GM19240 (cell line): ENCODE measurements at regions not wholly inside any gene's neighbourhood (a gene's known extent, or its start where the extent isn't known, plus 50 kb on each side); places are given as distances from the start of the nearest gene placed in this dataset.
"Not testable (repeated sequence)": the region's sequence is repeated elsewhere in the genome, so short reads cannot be mapped to it uniquely, and the experiment has no call there.

Experiments used
- DNase-seq: peaks from one replicate; pipeline ENCODE4 v3.0.0; 2011; ENCODE audit warnings: low spot score; ENCODE audit not compliant: insufficient read length

DNA sequence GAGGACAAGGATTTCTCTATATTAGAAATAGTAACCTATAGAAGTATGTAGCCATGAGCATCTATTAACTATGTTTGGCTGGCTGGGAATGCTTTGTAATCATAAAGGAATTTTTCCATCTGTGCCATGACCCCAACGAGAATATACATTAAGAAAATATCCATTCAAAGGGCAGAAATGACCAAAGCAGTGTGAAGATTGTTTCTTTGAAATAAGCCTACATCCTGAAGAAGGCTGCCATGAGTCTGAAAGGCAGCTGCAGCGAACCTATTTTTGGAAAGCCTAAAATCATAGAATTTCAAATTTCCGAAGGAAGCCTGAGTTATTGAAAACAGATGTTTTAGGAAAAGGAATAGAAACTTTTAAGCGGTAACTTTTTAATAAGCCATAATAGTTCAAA, 244.2 kb upstream of the FOXK1 start:
- DNase-seq = no peak

DNA sequence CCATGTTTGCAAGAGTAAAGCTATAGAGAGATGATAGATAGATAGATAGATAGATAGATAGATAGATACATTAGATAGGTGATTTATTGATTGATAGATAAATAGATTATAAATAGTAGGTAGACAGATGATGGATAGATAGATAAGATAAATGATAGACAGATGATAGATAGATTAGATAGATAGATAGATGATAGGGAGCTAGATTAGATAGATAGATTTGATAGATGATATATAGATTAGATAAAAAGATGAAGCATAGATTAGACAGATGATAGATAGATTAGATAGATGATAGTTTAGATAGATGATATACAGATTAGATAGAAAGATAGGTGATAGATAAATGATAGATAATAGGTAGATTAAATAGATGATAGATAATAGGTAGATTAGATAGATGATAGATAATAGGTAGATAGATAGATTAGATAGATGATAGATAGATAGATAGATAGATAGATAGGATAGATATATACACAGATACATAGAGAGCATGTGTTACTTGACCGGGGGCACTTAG, 243.3 kb upstream of the FOXK1 start:
- DNase-seq = no peak

DNA sequence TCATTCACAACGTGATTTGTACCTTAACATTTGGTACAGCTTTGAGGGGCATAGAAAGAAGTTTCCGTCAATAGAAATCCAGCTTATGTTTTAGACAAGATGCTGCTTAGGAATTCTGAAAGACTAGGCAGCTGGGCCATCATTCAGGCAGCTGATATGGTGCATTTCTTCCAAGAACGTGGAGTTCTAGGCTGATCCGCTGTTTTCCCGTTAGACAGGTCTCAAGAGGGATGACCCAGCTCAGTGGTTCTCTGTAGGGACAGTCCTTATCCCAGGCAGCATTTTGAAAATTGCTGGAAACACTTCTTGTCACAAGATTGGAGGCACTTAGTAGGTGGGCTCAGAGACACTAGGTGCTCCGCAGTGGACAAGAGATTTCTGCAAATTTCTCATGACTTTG, 242.7 kb upstream of the FOXK1 start:
- DNase-seq = no peak

DNA sequence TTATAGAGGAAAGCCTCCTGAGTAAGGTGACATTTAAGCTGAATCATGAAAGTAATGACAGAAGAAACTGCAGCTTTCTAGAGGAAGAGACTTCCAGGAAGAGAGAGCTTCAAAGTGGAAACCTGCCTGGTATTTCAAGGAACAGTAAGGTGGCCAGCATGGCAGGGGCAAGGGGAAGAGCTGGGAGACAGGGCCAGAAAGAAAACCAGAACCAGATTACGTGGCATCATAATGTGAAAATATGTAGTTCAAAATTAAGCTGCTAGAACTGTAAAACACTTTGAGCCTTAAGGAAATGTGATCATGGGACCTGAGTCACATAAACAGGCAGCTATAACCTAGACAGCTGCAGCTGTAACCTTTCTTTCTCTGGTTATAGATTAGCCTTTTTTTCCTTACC, 238.0 kb upstream of the FOXK1 start:
- no peak for DNase-seq

DNA sequence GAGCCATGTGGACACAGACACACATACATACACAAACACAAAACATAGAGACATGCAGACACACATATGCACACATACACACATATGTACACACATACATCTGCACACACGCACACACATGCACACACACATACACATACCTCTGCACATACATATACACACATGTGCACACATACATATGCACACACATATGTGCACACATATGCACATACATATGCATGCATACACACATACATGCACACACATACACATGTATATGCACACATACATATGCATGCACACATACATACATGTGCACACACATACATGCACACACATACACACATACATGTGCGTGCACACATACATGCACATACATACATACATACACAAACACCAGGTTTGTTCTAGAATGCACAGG, 236.3 kb upstream of the FOXK1 start:
- no peak for DNase-seq

DNA sequence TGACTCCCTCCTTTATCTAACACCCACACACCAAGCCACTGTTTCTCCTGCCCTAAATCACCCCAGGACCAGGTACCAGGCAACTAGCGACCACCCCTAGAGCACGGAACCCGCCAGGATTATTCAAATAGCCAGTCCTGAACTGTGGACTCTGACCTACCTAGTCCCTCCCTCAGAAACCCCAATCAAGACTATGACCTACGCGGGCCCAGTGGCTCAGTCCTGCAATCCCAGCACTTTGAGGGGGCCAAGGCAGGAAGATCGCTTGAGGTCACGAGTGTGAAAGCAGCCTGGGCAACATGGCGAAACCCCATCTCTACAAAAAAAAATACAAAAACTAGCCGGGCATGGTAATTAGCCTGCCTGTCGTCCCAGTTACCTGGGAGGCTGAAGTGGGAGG, 232.8 kb upstream of the FOXK1 start:
- no peak for DNase-seq

DNA sequence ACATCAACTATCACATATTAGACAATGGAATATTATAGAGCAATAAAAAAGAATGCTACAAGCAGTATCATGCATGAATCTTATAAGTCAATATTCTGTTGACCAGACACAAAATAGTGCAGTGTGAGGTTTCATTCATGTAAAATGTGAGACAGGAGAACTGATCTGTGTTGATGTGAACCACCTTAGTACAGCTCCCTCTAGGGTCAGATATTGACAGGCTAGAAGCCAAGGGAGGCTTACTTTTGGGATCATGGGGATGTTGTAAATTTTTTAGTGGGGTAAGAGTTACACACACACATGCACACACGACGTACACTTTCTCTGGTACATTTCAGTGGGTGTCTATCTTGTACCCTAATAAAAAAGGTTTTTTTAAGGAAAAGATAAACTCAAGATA, 231.6 kb upstream of the FOXK1 start:
- no peak for DNase-seq

DNA sequence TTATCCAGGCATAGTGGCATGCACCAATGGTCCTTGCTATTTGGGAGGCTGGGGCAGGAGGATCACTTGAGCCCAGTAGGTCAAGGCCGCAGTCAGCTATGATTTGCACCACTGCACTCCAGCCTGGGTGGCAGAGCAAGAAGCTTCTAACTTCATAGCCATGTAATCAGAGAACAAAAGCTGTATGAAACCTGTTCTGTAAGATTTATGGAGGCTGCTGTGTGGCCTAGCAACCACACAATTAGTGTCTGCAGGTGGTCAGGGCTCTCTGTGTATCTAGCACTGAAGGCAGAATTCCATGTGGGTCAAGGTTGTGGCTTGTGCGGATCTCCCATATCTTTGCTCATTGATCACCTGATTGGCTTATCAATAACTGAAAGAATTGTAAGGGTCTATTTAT, 221.5 kb upstream of the FOXK1 start:
- no peak for DNase-seq

DNA sequence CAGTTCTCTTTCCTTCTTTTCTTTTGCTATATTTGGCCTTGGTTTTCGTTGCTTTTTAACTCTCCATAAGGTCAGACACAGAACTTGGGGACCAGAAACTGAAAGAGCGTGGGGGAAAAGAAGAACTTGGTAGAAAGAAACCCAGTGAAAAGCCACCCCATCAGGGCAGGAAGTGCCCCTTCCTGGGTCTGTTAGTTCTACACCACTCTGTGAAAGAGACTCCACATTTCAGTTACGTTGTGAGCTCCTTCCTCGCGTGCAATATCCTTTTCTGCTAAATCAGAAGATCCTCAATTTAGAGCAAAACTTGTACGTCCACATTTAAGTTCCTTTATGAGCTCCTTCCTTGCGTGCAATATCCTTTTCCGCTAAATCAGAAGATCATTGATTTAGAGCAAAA, 220.6 kb upstream of the FOXK1 start:
- DNase-seq = no peak

DNA sequence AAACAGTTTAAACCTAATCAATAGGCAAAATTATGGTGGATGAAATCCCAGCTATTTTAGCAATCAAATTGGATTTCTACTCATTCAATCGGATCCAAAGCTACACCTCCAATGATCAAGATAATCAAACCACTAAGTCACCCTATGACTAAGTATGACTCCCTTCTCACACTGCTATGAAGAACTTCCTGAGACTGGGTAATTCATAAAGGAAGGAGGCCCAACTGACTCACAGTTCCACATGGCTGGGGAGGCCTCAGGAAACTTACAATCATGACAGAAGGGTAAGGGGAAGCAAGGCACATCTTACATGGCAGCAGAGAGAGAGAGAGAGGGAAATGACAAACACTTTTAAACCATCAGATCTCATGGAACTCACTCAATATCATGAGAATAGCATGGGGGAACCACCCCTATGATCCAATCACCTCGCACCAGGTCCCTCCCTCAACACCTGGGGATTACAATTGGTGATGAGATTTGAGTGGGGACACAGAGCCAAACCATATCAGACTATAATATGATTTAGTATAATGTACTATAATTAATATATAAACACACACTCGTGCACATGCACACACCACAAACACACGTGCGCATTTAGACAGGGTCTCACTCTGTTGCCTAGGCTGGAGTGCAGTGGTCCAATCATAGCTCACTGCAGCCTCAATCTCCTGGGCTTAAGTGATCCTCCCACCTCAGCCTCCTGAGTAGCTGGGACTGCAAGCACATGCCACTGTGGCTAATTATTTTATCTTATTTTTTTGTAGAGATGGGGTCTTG, 213.6 kb upstream of the FOXK1 start:
- no peak for DNase-seq

DNA sequence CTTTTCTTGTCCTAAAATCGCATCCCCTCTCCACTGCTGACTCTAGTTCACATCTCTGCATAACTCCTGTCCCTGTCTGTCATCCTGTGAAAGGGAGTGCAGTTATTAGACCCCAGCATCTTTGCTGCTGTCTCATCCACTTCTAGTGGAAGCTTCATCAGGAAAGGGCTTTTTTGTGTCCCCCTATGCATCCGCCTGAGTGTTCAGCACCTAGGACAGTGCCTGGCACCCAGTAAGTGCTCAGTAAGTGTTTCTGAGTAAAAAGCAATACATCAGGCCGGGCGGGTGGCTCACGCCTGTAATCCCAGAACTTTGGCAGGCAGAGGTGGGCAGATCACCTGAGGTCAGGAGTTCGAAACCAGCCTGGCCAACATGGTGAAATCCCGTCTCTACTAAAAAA, 211.8 kb upstream of the FOXK1 start:
- no peak for DNase-seq

DNA sequence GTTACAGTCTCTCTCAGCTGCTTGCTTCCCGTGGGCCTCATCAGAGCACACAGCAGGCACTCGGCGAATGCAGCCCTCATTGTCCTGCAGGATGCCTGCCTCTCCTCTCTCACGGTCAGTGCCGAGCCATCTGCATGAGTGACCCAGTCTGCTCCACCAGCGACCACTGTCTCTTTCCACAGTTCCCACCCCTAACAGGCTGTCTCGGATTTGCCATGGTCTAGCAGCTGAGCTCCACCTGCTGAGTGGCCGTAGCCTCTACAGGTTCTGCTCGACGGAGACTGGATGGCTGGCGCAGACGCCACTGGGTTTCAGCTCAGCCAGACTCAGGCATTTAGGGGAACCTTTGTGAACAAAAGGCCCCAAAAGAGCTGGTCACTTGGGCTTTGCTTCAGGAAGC, 209.4 kb upstream of the FOXK1 start:
- no peak for DNase-seq

DNA sequence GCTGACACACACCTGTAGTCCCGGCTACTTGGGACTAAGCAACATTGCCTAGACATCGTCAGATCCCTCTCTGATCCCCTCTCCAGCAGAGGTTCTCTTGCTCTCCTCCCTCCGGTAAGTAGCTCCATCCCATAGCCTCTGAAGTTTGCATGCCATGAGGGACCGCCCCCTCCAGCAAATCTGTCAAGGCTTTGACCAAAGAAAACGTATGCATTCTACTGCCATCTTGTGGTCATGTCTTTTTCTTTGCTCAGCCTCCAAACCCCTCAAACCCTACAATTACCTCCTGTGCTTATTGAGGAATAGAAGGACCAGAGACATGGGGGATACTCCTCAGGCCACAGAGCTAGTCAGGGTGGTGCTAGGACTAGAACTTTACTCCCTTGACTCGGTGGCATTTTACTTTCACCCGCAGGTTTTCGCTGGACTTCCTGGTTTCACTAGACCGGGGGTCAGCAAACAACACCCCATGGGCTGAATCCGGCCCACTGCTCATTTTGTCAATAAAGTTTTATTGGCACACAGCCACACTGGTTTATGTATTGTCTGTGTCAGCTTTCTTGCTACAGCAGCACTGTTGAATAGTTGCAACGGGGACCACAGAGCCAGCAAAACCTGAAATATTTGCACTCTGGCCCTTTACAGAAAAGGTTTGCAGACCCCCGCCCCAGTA, 202.6 kb upstream of the FOXK1 start:
- no peak for DNase-seq

DNA sequence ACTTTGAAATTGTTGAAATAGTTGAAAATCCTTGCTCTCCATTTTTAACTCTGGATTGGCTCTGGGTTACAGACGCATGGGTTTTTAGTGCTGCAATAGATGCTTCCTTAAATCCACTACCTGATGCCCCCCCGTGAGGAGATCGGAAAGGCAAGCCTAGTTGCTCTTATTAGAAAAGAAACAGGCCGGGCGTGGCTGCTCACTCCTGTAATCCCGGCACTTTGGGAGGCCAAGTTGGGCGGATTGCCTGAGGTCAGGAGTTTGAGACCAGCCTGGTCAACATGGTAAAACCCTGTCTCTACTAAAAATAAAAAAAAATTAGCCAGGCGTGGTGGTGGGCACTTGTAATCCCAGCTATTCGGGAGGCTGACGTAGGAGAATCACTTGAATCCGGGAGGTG, 202.0 kb upstream of the FOXK1 start:
- DNase-seq = not testable (repeated sequence)

DNA sequence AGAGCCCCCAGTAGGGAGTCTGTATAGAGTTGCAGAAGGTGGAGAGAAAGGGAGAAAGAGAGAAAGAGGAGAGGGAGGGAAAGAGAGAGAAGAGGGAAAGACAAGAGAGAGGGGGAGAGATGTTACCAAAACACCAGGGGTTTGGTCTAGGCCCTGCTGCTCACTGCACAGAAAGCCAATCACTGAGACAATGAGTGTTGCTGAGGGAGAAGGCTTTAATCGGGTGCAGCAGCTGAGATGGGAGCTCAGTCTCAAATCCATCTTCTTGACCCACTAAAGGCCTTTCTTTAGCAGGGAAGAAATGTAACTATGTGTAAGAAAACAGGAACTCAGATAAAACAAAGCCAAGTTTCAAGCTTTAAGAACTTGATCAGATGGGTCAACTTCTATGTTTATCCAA, 198.2 kb upstream of the FOXK1 start:
- no peak for DNase-seq

DNA sequence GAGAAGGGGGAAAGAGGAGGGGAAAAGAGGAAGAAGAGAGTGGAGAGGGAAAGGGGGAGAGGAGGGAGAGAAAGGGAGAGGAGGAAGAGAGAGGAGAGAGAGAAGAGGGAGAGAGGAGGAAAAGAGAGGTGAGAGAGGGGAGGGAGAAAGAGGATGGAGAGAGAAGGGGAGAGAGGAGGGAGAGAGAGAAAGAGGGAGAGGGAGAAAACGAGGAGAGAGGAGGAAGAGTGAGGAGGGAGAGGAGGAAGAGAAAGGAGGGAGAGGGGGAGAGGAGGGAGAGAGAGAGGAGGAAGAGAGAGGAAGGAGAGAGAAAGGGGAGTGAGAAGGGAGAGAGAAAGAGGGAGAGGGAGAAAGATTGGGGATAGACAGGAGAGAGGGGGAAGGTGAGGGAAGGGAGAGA, 197.6 kb upstream of the FOXK1 start:
- no peak for DNase-seq

DNA sequence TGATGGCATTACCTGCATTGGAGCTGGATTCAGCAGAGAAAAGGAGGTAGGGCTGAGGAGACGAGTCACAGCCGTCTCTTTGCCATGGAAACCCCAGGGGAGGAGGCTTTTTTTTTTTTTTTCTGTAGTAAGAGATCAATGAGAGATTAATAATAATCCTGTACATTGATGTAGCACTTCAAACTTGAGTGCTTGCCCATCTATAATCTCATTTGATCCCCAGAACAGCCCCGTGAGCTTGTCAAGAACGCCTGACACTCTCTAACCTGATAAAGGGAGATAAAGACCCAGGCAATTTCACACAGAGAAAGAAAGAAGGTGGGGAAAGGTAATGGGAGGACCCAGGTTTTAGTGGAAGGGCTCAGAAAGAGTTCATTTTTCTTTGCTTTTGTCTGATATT, 195.2 kb upstream of the FOXK1 start:
- DNase-seq = no peak

DNA sequence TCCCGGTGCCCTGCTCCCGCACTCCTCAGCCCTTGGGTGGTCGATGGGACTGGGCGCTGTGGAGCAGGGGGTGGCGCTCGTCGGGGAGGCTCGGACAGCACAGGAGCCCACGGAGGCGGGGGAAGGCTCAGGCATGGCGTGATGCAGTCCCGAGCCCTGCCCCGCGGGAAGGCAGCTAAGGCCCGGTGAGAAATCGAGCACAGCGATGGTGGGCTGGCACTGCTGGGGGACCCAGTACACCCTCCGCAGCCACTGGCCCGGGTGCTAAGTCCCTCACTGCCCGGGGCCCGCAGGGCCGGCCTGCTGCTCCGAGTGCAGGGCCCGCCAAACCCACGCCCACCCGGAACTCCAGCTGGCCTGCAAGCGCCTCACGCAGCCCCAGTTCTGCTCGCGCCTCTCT, 185.2 kb upstream of the FOXK1 start:
- DNase-seq = not testable (repeated sequence)

DNA sequence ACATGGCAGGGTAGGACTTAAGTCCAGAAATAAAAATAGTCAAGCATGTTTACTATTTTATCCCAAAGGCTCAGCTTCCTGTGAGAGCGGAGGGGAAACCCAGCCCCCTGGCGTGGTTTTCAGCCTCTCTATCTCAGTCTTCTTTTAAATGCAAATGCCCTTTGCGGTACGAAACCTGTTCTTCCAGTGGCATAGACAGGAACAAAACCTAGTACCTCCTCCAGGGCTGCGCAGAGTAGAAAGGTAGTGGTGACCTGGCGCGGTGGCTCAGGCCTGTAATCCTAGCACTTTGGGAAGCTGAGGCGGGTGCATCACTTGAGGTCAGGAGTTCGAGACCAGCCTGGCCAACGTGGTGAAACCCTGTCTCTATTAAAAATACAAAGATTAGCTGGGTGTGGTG, 181.3 kb upstream of the FOXK1 start:
- DNase-seq = no peak

DNA sequence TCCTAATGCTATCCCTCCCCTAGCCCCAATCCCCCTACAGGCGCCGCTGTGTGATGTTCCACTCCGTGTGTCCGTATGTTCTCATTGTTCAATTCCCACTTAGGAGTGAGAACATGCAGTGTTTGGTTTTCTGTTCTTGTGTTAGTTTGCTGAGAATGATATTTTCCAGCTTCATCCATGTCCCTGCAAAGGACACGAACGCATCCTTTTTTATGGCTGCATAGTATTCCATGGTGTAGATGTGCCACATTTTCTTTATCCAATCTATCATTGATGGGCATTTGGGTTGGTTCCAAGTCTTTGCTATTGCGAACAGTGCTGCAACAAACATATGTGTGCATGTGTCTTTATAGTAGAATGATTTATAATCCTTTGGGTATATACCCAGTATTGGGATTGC, 174.2 kb upstream of the FOXK1 start:
- not testable (repeated sequence) for DNase-seq

DNA sequence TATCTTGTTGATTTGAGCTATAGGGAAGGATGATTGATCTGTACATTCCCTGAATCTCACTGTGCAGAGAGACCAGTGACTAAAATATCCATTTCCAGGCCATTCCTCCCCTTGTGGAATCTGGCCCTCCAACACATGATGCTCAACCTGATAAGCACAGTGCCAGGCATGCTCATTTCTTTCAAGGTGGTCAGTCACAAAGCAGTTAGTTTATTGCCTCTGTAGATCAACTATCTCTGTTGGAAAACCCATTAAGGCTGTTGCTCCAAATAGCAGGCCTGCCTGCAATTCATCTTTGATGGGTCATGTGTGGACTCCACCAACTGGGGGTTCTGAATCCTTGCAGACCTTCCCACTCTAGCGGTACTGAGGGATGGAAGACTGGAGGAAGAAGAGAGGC, 168.6 kb upstream of the FOXK1 start:
- no peak for DNase-seq

DNA sequence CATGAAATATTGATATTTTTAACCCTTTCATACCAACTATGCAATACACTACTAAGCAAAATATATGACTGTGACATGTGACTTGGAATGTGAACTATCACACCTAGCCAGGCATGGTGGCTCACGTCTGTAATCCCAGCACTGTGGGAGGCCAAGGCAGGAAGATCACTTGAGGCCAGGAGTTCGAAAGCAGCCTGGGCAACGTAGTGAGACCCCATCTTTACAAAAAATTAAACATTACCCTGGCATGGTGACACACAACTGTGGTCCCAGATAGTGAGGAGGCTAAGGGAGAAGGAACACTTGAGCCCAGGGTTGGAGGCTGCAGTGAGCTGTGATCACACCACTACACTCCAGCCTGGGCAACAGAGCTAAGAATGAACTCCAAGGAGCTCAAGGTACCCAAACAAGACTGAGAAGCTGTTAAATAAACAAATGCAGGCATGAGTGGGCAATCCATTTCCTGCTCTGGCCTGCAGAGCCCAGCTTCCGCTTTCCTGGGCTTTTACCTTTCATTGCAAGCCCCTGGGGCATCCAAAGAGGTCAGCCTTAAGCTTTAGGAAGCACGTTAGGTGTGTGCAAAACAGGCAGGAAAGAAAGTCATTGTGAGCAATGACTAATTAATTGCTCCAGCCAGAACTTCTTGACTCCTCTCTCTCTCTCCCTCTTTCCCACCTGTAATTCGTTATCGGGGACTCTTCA, 162.1 kb upstream of the FOXK1 start:
- no peak for DNase-seq
